Chondrocyte (in vitro differentiated cells): ENCODE measurements at regions not wholly inside any gene's neighbourhood (a gene's known extent, or its start where the extent isn't known, plus 50 kb on each side); places are given as distances from the start of the nearest gene placed in this dataset.

ENCODE experiments used
- DNase-seq: peaks from one replicate; pipeline ENCODE4 v3.0.0; 2021; ENCODE audit warnings: mixed read lengths, low spot score
- H3K27ac Mint-ChIP-seq: one replicate; pipeline ENCODE4 v1.8.0; 2021; ENCODE audit warnings: mild to moderate bottlenecking, moderate library complexity, mixed read lengths; ENCODE audit not compliant: unreplicated experiment
- H3K27me3 Mint-ChIP-seq: 2 replicates; pipeline ENCODE4 v1.8.0; 2021; ENCODE audit warnings: low read depth, mixed read lengths
- H3K36me3 Mint-ChIP-seq: 2 replicates; pipeline ENCODE4 v1.8.0; 2021; ENCODE audit warnings: low read depth, mixed read lengths
- H3K4me1 Mint-ChIP-seq: 2 replicates; pipeline ENCODE4 v1.8.0; 2021; ENCODE audit warnings: low read depth, mild to moderate bottlenecking, mixed read lengths
- H3K4me3 Mint-ChIP-seq: one replicate; pipeline ENCODE4 v1.8.0; 2021; ENCODE audit warnings: mild to moderate bottlenecking, moderate library complexity, mixed read lengths; ENCODE audit not compliant: unreplicated experiment
- H3K9me3 Mint-ChIP-seq: 2 replicates; pipeline ENCODE4 v1.8.0; 2021; ENCODE audit warnings: low read depth, mixed read lengths
- TF ChIP-seq, protein P1 (sequence below): fragments of 200-600 bp; sonication (generic); IDR thresholded peaks from 2 replicates; pipeline ENCODE4 v1.5.0; 2021; ENCODE audit warnings: antibody characterized with exemption, mild to moderate bottlenecking, moderate library complexity

DNA sequence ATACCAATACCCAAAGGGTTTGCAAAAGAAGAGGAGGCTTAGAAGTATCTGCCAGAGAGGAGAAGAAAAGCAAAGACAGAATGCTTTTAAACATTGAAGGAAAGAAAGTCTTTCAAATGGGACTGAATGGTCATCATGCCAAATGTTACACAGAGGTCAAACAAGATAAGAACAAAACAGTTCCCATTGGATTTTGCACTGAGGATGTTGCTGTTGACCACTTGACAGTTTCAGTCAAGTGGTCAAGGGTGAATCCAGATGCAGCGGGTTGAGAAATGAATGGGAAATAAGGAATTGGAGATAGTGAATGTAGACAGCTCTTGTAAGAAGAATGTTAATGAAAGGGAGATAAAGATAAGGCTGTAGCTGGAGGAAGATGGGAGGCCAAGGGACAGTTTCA is 64.8 kb upstream of the FGG start:
- TF ChIP-seq, protein P1, sequence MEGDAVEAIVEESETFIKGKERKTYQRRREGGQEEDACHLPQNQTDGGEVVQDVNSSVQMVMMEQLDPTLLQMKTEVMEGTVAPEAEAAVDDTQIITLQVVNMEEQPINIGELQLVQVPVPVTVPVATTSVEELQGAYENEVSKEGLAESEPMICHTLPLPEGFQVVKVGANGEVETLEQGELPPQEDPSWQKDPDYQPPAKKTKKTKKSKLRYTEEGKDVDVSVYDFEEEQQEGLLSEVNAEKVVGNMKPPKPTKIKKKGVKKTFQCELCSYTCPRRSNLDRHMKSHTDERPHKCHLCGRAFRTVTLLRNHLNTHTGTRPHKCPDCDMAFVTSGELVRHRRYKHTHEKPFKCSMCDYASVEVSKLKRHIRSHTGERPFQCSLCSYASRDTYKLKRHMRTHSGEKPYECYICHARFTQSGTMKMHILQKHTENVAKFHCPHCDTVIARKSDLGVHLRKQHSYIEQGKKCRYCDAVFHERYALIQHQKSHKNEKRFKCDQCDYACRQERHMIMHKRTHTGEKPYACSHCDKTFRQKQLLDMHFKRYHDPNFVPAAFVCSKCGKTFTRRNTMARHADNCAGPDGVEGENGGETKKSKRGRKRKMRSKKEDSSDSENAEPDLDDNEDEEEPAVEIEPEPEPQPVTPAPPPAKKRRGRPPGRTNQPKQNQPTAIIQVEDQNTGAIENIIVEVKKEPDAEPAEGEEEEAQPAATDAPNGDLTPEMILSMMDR, result no peak
- DNase-seq, result no peak
- Mint-ChIP-seq H3K4me3 (no peak overlapping the region), H3K36me3 (no peaks in the 10 kb centered on the region), H3K4me1 (no peaks in the 10 kb centered on the region), H3K9me3 (no peaks in the 10 kb centered on the region), H3K27ac (no peak overlapping the region), H3K27me3 (peaks cover 40% of the 10 kb centered on the region)

DNA sequence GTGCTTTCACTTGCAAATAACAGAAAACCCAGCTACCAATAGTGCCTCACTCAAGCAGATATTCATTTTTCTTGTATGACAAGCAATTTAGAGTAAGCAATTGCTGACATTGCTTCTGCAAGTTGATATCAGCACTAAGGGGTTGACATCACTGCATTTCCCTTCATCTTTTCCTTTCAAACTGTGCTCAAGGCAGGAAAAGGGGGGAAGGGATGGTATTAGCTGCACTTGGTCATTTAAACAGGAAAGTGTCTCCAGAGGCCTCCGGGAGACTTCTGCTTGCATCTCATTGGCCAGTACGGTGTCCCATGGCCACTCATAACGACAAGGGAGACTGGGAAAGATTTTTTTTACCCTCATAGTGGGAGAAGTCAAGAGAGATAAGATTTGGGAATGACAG is 65.5 kb upstream of the FGG start:
- Mint-ChIP-seq H3K9me3 (no peaks in the 10 kb centered on the region), H3K27ac (no peak overlapping the region), H3K27me3 (peaks cover 41% of the 10 kb centered on the region), H3K4me1 (no peaks in the 10 kb centered on the region), H3K36me3 (no peaks in the 10 kb centered on the region), H3K4me3 (no peak overlapping the region)
- TF ChIP-seq, protein P1, result no peak
- DNase-seq, result no peak

DNA sequence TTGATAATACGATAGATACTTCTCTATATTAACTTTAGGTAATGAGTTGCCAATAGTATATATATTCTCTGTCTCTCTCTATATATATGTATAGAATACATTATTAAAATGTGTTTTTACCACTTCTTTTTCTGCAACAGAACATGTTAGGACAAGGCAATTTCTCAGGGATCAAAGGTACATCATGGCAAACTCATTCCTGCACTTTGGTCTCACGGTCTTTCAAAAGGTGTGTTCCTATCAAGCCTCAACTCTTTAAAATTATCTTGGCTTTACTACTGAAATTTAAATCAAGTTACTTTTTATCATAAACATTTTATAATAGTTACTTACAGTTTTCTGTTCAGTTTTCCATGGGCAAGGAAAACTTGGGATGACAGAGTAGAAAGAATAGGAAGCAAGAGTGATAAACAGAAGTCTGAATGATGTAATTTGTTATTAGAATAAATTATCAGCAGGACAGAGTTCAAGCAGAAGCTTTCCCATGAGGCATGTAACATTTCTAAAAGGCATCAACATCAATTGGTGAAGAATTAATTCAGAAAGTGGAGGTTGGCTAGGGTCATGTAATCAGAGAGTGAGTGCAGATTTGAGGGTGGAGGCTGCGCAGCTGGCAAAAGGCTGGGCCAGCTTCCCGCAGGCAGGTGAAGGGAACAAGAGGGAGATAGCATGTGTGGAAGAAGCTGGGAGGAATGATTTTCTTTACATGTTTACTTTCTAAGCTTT is 59.7 kb upstream of the LRAT start:
- Mint-ChIP-seq H3K27me3 (peaks cover 37% of the 10 kb centered on the region), H3K9me3 (no peaks in the 10 kb centered on the region), H3K27ac (no peak overlapping the region), H3K4me3 (no peak overlapping the region), H3K4me1 (no peaks in the 10 kb centered on the region), H3K36me3 (no peaks in the 10 kb centered on the region)
- TF ChIP-seq, protein P1, result no peak
- no peak for DNase-seq

DNA sequence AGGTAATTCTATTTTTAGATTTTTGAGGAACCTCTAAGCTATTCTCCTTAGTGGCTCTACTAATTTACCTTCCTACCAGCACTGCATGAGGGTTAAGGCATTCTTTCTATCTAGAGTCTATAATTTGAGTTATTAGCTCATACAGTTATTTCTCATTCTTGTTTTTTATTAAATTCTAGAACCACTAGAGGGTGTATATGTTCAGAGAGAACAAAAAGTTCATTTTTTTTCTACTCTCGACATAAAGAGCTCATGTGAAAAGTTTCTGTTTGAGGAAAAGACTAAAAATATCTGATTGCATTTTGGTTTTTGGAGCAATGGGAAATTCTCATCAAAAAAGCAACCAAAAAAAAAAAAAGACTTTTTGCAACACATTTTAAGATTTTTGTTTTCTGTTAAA is 57.0 kb upstream of the LRAT start:
- Mint-ChIP-seq H3K9me3 (no peaks in the 10 kb centered on the region), H3K4me3 (no peak overlapping the region), H3K4me1 (no peaks in the 10 kb centered on the region), H3K27ac (no peak overlapping the region), H3K36me3 (no peaks in the 10 kb centered on the region), H3K27me3 (peaks cover 35% of the 10 kb centered on the region)
- TF ChIP-seq, protein P1, result peak; percentile 68
- DNase-seq, result no peak

DNA sequence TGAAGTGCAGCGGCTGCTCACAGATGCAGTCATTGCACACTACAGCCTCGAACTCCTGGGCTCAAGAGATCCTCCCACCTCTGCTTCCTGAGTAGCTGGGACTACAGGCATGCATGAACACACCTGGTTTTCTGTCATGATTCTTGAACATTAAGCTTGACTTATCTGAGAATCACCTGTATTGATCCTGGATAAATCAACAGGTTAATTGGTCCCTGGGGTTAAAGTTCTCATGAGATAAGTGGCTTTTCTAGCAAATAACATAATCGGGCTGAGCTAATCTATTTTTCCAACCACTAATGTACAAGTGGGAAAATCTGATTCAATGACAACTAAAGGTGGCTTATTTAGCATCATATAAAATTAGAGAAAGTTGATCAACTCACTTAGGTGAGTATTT is 56.0 kb upstream of the LRAT start:
- H3K9me3 Mint-ChIP-seq, result no peaks in the 10 kb centered on the region
- no peaks in the 10 kb centered on the region for H3K4me1 Mint-ChIP-seq
- no peak overlapping the region for H3K27ac Mint-ChIP-seq
- TF ChIP-seq, protein P1, result no peak
- peaks cover 26% of the 10 kb centered on the region for H3K27me3 Mint-ChIP-seq
- no peak for DNase-seq
- no peak overlapping the region for H3K4me3 Mint-ChIP-seq
- H3K36me3 Mint-ChIP-seq, result no peaks in the 10 kb centered on the region
